ENCODE measurements at regions not wholly inside any gene's neighbourhood (a gene's known extent, or its start where the extent isn't known, plus 50 kb on each side); places are given as distances from the start of the nearest gene placed in this dataset.

- no peak for TF ChIP-seq CTCF (IDR thresholded peaks at IDR 0.05)
- no peak for TF ChIP-seq EZH2phosphoT487 (IDR thresholded peaks at IDR 0.05)
- no peak for TF ChIP-seq EZH2 (IDR thresholded peaks at IDR 0.05)
These were observed 2201.2 kb downstream of the ARAP2 start for GRCh38 chr4:34043131-34043530.

Data from neural progenitor cell (in vitro differentiated cells).